ENCODE measurements at regions not wholly inside any gene's neighbourhood (a gene's known extent, or its start where the extent isn't known, plus 50 kb on each side); places are given as distances from the start of the nearest gene placed in this dataset.

GRCh38 chr19:30228113-30228834 is 143.9 kb upstream of the ZNF536 start:
- in situ Hi-C loops (cut with MboI; ENCODE audit: low sequenced_read_pairs in 4 of 4) = no loop called here
- Histone ChIP-seq H3K36me3 (no peaks in the 10 kb centered on the region), H3K27ac (no peak overlapping the region), H3K27me3 (peaks cover 46 to 69% (median 49%) of the 10 kb centered on the region in 3 donors), H3K4me3 (peak overlapping the region; percentile 28 to 66 (median 54)), H3K9me3 (no peaks in the 10 kb centered on the region), H3K4me1 (peaks cover 5 to 20% of the 10 kb centered on the region in 2 donors)
- DNase-seq (no peak), ATAC-seq (no peak)
- intact Hi-C loops (cut with DNase I; ENCODE audit: low total_unique reads) = loop anchor here (5.0 kb wide), 1 partner anchor 179 kb away; no protein-coding TSS in a partner anchor
- TF ChIP-seq POLR2A (IDR thresholded peaks at IDR 0.05) (no peak), CTCF (IDR thresholded peaks at IDR 0.05 in 4 of 5, conservative IDR thresholded peaks at IDR 0.05 in 1 of 5) (no peak)

GRCh38 chr19:30228835-30229524 is 143.2 kb upstream of the ZNF536 start:
- peak overlapping the region in 2 of 4 donors; percentile 52 to 66 for H3K4me3 ChIP-seq
- intact Hi-C loops (cut with DNase I; ENCODE audit: low total_unique reads) = loop anchor here (5.0 kb wide), 1 partner anchor 178 kb away; no protein-coding TSS in a partner anchor
- TF ChIP-seq POLR2A (IDR thresholded peaks at IDR 0.05) = no peak
- TF ChIP-seq CTCF (IDR thresholded peaks at IDR 0.05 in 4 of 5, conservative IDR thresholded peaks at IDR 0.05 in 1 of 5) = no peak
- H3K27me3 ChIP-seq = peaks cover 40 to 65% (median 46%) of the 10 kb centered on the region in 3 donors
- H3K4me1 ChIP-seq = peaks cover 5 to 20% of the 10 kb centered on the region in 2 donors
- no peak overlapping the region for H3K27ac ChIP-seq
- in situ Hi-C loops (cut with MboI; ENCODE audit: low sequenced_read_pairs in 4 of 4) = no loop called here
- H3K36me3 ChIP-seq = no peaks in the 10 kb centered on the region
- ATAC-seq (no peak), DNase-seq (no peak)
- no peaks in the 10 kb centered on the region for H3K9me3 ChIP-seq

- Histone ChIP-seq H3K9me3 (no peaks in the 10 kb centered on the region), H3K27me3 (peaks cover 34 to 58% (median 40%) of the 10 kb centered on the region in 3 donors), H3K36me3 (no peaks in the 10 kb centered on the region), H3K4me3 (peak overlapping the region in 1 of 4 donors; percentile 52), H3K4me1 (peaks cover 5 to 20% of the 10 kb centered on the region in 2 donors), H3K27ac (no peak overlapping the region)
- TF ChIP-seq CTCF (IDR thresholded peaks at IDR 0.05 in 4 of 5, conservative IDR thresholded peaks at IDR 0.05 in 1 of 5) = no peak
- no peak for TF ChIP-seq POLR2A (IDR thresholded peaks at IDR 0.05)
- ATAC-seq = no peak
- DNase-seq = no peak
- intact Hi-C loops (cut with DNase I; ENCODE audit: low total_unique reads) = loop anchor here (5.0 kb wide), 1 partner anchor 178 kb away; no protein-coding TSS in a partner anchor
- in situ Hi-C loops (cut with MboI; ENCODE audit: low sequenced_read_pairs in 4 of 4) = no loop called here
Measured at GRCh38 chr19:30229525-30230174, 142.5 kb upstream of the ZNF536 start.

GRCh38 chr19:30231408-30232318 is 140.5 kb upstream of the ZNF536 start:
- ATAC-seq = no peak
- no peak overlapping the region for H3K27ac ChIP-seq
- no peak for DNase-seq
- intact Hi-C loops (cut with DNase I; ENCODE audit: low total_unique reads) = no loop called here
- H3K27me3 ChIP-seq = peaks cover 22 to 56% (median 32%) of the 10 kb centered on the region in 3 donors
- H3K9me3 ChIP-seq = no peaks in the 10 kb centered on the region
- H3K4me3 ChIP-seq = no peak overlapping the region
- peaks cover under 1 to 13% of the 10 kb centered on the region in 2 donors for H3K4me1 ChIP-seq
- no peaks in the 10 kb centered on the region for H3K36me3 ChIP-seq
- no peak for TF ChIP-seq CTCF (IDR thresholded peaks at IDR 0.05 in 4 of 5, conservative IDR thresholded peaks at IDR 0.05 in 1 of 5)
- in situ Hi-C loops (cut with MboI; ENCODE audit: low sequenced_read_pairs in 4 of 4) = no loop called here

Data from gastrocnemius medialis (tissue), 4 donors.